ENCODE measurements at regions not wholly inside any gene's neighbourhood (a gene's known extent, or its start where the extent isn't known, plus 50 kb on each side); places are given as distances from the start of the nearest gene placed in this dataset.
"Not testable (repeated sequence)": the region's sequence is repeated elsewhere in the genome, so short reads cannot be mapped to it uniquely, and the experiment has no call there.

DNA sequence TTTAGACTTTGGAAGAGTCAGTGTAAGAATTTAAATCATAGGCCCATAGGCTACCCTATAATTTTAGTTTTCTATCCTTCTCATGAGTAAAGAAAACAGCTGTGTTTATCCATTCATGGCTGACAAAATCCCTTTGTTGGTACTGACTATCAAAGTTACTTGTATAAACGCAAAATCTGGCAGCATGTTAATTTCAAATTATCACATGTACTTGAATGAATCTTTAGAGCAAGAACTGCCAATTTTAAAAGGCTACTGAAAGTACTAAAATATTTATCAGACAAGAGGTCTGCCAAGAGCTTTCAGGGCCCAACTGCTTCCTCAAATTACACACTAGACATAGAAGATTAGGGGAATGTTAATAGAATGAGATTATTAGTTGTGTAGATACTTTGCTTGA is 66.6 kb downstream of the MYL12B start:
- DNase-seq (ENCODE audit: low read depth, low spot score) = no peak

- DNase-seq (ENCODE audit: low read depth, low spot score) = peak; percentile 80
Observed at GRCh38 chr18:3329471-3329870, 67.5 kb downstream of the MYL12B start.

DNA sequence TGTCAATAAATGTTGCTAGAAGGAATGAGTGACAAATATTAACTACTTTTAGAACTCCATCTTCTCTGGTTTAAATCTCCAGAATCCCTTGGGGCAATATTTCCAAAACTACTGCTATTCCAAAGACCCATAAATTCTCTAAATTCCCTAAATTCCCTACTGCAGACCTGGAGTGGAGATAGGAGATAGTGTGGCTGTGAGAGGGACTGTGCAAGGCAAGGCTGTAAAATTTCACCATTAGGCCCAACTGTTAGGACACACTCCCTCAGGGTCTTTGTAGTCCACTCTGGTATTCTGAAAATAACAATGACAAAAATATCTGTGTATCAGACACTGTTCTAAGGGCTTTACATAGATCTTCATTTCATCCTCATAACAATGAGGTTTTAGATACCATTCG is 67.9 kb downstream of the MYL12B start:
- DNase-seq (ENCODE audit: low read depth, low spot score) = peak; percentile 71

GRCh38 chr18:3330622-3331021 is 68.7 kb downstream of the MYL12B start:
- peak; percentile 68 for DNase-seq (ENCODE audit: low read depth, low spot score)

DNA sequence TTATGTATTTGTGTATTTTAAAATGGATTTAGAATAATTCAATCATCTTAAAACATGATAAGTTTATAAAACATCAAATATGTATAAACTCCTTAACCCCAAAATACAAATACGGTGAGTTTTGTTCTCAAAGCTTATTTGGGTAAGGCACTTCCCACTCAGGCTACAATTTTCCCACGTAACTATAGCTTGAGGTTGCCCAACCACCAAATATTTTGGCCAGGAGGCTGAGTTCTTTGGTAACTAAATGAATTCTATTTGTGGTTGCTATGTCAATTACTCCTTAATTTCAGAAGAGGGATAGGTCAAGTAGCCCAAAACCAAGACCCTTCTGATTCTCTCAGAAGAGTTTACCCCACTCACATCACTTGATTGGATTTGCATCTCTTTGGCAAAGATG is 70.4 kb downstream of the MYL12B start:
- DNase-seq (ENCODE audit: low read depth, low spot score) = no peak

GRCh38 chr18:3333056-3333720 is 71.3 kb downstream of the MYL12B start:
- DNase-seq (ENCODE audit: low read depth, low spot score) = peak; percentile 21

GRCh38 chr18:3333721-3334386 is 71.9 kb downstream of the MYL12B start:
- DNase-seq (ENCODE audit: low read depth, low spot score) = no peak

DNA sequence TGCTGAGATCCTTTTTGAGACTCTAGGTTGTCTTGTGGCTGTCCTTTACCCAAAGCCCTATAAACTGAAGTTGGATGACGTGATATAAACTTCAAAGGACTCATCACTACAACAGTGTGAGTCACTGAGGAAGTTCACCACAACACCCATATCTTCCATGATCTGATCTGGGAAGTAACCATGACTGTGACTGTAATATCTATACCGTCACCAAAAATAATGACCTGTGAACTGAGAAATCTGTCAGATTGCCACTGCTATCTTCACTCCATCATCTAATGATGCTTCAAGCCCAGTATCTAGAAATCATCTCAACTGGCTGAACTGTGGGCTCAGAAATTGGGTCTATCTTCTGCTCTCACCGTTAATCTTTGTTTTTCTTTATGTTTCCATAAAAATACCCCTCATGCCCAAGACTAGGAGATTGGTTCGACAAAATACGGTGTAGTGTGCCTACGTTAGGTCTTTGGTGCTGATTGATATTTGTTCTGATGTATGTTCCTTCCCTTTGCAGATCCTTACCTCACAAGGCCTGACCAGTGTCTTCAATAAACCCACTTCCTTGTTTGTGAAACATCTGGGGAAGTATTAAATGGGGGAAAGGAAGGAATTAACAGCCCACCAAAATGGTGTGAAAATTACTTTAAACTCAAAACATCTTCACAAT is 78.2 kb downstream of the MYL12B start:
- no peak for DNase-seq (ENCODE audit: low read depth, low spot score)

DNA sequence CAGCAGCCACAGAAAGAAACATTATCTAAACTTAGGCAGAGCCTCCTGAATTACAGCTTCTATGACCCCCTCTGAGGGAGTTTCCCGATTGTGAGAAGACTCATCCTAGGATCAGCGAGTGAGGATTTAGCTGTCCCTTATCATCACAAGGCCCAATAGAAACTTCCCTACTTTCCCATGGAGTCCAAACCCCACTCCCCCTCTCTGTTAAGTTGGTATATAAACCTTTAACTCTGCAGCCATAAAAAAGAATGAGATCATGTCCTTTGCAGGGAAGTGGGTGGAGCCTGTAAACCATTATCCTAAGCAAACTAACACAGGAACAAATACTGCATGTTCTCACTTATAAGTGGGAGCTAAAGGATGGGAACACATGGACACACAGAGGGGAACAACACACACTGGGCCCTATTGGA is 78.8 kb downstream of the MYL12B start:
- DNase-seq (ENCODE audit: low read depth, low spot score) = peak; percentile 51

GRCh38 chr18:3342628-3343027 is 80.7 kb downstream of the MYL12B start:
- no peak for DNase-seq (ENCODE audit: low read depth, low spot score)

DNA sequence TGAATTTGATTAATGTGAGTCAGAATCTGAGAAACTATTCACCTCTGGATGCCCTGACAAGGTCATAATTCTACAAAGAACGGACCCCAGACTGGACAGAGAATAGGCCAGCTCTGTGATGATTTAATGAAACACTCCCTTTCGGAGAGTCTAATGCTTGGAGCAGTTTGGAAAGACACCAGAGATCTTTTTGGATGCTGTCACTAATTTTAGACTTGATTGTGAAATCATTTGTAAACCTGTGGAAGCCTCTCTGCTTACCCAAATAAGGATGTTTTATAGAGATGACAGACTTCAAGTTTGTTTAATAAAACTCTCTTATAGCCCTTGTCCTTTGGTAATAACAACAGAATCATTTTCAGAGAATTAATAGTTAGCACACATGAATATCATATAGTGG is 83.5 kb downstream of the MYL12B start:
- DNase-seq (ENCODE audit: low read depth, low spot score) = no peak

GRCh38 chr18:3345885-3346284 is 84.0 kb downstream of the MYL12B start:
- no peak for DNase-seq (ENCODE audit: low read depth, low spot score)

- DNase-seq (ENCODE audit: low read depth, low spot score) = no peak
Observed at GRCh38 chr18:3346487-3346886, 84.6 kb downstream of the MYL12B start.

- DNase-seq (ENCODE audit: low read depth, low spot score) = no peak
Observed at GRCh38 chr18:3347286-3347803, 85.4 kb downstream of the MYL12B start.

GRCh38 chr18:3348176-3348575 is 86.2 kb downstream of the MYL12B start:
- DNase-seq (ENCODE audit: low read depth, low spot score) = no peak

GRCh38 chr18:3349046-3349841 is 87.3 kb downstream of the MYL12B start:
- DNase-seq (ENCODE audit: low read depth, low spot score) = not testable (repeated sequence)

- DNase-seq (ENCODE audit: low read depth, low spot score) = no peak
Observed at GRCh38 chr18:3350021-3350420, 88.1 kb downstream of the MYL12B start.

- peak; percentile 30 for DNase-seq (ENCODE audit: low read depth, low spot score)
Observed at GRCh38 chr18:3350566-3351527, 88.9 kb downstream of the MYL12B start.

DNA sequence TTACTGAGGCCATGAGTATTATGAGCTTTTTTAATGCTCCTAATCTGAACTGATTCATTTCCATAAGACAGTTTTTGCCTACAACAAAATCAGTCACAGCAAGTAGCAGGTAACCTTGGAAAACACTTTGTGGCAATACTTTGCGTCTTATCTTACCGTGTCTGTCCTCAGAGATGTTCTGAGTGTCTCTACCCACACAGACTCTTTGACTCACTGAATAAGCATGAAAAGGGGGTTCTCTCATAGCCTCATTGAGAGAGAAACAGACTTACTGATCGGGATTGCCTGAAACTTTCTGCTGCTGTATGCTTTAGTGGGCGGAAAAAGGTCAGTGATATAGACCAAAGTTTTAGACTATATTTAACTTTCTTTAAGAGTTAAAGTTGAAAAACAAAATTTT is 92.6 kb downstream of the MYL12B start:
- no peak for DNase-seq (ENCODE audit: low read depth, low spot score)

DNA sequence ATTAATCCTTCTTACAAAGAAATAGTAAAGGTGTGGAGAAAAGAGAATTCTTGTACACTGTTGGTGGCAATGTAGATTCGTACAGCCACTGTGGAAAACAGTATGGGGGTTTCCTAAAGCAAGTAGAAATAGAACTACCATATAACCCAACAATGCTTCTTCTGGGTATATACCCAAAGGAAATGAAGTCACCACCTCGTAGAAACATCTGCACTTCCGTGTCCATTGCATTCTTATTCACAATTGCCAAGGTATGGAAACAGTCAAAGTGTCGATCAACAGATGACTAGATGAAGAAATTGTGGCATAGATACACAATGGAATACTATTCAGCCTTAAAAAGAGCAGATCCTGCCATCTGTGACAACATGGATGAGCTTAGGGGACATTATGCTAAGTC is 93.4 kb upstream of the TGIF1 start:
- no peak for DNase-seq (ENCODE audit: low read depth, low spot score)

DNA sequence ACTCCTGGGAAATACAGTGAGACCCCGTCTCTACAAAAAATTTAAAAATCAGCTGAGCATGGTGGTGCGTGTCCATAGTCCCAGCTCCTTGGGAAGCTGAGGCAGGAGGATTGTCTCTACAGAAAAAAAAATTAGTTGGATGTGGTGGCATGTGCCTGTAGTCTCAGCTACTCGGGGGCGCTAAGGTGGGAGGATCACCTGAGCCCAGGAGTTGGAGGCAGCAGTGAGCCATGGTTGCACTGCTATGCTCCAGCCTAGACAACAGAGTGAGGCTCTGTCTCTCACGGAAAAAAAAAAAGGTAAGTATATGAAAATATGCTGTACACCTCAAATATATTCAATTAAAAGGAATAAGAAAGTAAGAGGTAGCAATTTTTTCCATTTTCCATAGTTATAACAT is 92.5 kb upstream of the TGIF1 start:
- DNase-seq (ENCODE audit: low read depth, low spot score) = no peak

Data from ELF-1 (cell line).